Tibial artery (tissue), 4 donors: ENCODE measurements at regions not wholly inside any gene's neighbourhood (a gene's known extent, or its start where the extent isn't known, plus 50 kb on each side); places are given as distances from the start of the nearest gene placed in this dataset.

Experiments
- DNase-seq, 2 donors: peaks; one replicate each; pipeline ENCODE4 v3.0.0-alpha.2; 2019
- H3K27ac ChIP-seq, 2 donors: fragments of 200-600 bp; sonication (generic) in 1 of 2; 1 replicate in 1 of 2; 2 replicates in 1 of 2; pipeline ENCODE4 v1.5.1; 2018 to 2019; ENCODE audit warnings: mild to moderate bottlenecking in 1 of 2
- H3K27me3 ChIP-seq, 2 donors: fragments of 200-600 bp; sonication (generic) in 1 of 2; one replicate each; pipeline versions ENCODE4 v1.5.1 to v1.6.0; 2016 to 2019
- H3K36me3 ChIP-seq, 3 donors: fragments of 200-600 bp; sonication (generic) in 2 of 3; one replicate each; pipeline ENCODE4 v1.5.1; 2016 to 2019; ENCODE audit warnings: mild to moderate bottlenecking in 2 of 3
- H3K4me1 ChIP-seq, 4 donors: fragments of 200-600 bp; sonication (generic) in 2 of 4; 1 replicate in 3 of 4; 2 replicates in 1 of 4; pipeline ENCODE4 v1.5.1; 2016 to 2019
- H3K4me3 ChIP-seq, 2 donors: fragments of 200-600 bp; sonication (generic) in 1 of 2; 1 replicate in 1 of 2; 2 replicates in 1 of 2; pipeline ENCODE4 v1.5.1; 2018 to 2019; ENCODE audit warnings: mild to moderate bottlenecking in 2 of 2
- H3K9me3 ChIP-seq, 3 donors: fragments of 200-600 bp; sonication (generic) in 1 of 3; one replicate each; pipeline ENCODE4 v1.5.1; 2016 to 2019
- intact Hi-C: fragments of 100-400 bp; cut with DNase I; formaldehyde crosslinking; loops from one replicate; pipeline ENCODE4 v1.15.0; 2023; ENCODE audit warnings: low total_unique reads
- TF ChIP-seq, protein P1 (sequence below), 2 experiments: fragments of 200-600 bp in 1 of 2; fragments of 450-650 bp in 1 of 2; IDR thresholded peaks; one replicate each; pipeline ENCODE4 v1.5.1; 2017 to 2019; ENCODE audit warnings: antibody characterized with exemption in 2 of 2, mild to moderate bottlenecking in 1 of 2, moderate library complexity in 1 of 2

DNA sequence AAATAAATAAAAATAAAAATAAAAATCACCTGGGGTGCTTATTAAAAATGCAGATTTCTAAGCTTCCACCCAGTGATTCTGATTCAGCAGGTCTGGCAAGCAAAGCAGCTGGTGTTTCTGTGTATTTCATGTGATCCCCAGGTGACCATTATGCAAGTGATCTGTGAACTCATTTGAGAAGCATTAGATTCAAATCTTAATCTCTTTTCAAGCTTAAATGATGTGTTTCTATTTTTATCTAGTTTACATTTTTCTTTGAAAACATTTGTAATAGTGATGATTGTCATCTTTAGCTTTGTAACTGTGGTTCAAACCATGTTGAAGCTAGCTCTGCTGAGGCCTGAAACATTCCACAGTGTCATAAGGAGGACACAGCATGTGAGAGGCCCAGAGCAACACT is 804.8 kb upstream of the ZNF608 start:
- Histone ChIP-seq H3K4me1 (peaks cover 0 to 15% (median 2%) of the 10 kb centered on the region in 4 donors), H3K36me3 (no peaks in the 10 kb centered on the region), H3K27me3 (no peaks in the 10 kb centered on the region), H3K27ac (no peak overlapping the region), H3K4me3 (no peak overlapping the region), H3K9me3 (no peaks in the 10 kb centered on the region)
- DNase-seq, result no peak
- intact Hi-C loops, result no loop called here
- TF ChIP-seq, protein P1, sequence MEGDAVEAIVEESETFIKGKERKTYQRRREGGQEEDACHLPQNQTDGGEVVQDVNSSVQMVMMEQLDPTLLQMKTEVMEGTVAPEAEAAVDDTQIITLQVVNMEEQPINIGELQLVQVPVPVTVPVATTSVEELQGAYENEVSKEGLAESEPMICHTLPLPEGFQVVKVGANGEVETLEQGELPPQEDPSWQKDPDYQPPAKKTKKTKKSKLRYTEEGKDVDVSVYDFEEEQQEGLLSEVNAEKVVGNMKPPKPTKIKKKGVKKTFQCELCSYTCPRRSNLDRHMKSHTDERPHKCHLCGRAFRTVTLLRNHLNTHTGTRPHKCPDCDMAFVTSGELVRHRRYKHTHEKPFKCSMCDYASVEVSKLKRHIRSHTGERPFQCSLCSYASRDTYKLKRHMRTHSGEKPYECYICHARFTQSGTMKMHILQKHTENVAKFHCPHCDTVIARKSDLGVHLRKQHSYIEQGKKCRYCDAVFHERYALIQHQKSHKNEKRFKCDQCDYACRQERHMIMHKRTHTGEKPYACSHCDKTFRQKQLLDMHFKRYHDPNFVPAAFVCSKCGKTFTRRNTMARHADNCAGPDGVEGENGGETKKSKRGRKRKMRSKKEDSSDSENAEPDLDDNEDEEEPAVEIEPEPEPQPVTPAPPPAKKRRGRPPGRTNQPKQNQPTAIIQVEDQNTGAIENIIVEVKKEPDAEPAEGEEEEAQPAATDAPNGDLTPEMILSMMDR (IDR thresholded peaks at IDR 0.05), result no peak

- TF ChIP-seq, protein P1 (IDR thresholded peaks at IDR 0.05), result no peak
- peaks cover 0 to 15% (median 2%) of the 10 kb centered on the region in 4 donors for H3K4me1 ChIP-seq
- H3K4me3 ChIP-seq, result no peak overlapping the region
- no peak for DNase-seq
- no peak overlapping the region for H3K27ac ChIP-seq
- no peaks in the 10 kb centered on the region for H3K9me3 ChIP-seq
- H3K36me3 ChIP-seq, result no peaks in the 10 kb centered on the region
- H3K27me3 ChIP-seq, result no peaks in the 10 kb centered on the region
- intact Hi-C loops, result no loop called here
Measured at GRCh38 chr5:125551797-125552196, 805.4 kb upstream of the ZNF608 start.

DNA sequence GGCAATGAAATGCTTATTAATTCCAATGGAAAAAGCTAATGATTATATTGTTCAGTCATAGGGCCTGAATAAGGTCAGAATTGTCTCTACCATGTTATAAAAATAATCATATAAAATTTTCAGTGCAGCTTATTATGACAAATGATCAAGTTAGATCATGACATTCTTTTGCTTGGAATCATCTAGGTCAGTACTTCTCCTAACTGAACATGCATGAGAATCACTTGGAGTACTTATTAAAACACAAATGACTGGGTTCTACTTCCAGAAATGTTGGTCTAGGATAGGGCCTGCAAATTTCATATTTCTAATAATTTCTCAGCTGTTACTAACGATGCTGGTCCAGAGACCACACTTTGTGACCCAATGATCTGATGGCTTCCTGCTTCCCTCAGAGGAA is 806.0 kb upstream of the ZNF608 start:
- Histone ChIP-seq H3K27ac (no peak overlapping the region), H3K9me3 (no peaks in the 10 kb centered on the region), H3K4me1 (peaks cover 0 to 15% (median 2%) of the 10 kb centered on the region in 4 donors), H3K4me3 (no peak overlapping the region), H3K27me3 (no peaks in the 10 kb centered on the region), H3K36me3 (no peaks in the 10 kb centered on the region)
- no peak for DNase-seq
- TF ChIP-seq, protein P1 (IDR thresholded peaks at IDR 0.05), result no peak
- intact Hi-C loops, result no loop called here

DNA sequence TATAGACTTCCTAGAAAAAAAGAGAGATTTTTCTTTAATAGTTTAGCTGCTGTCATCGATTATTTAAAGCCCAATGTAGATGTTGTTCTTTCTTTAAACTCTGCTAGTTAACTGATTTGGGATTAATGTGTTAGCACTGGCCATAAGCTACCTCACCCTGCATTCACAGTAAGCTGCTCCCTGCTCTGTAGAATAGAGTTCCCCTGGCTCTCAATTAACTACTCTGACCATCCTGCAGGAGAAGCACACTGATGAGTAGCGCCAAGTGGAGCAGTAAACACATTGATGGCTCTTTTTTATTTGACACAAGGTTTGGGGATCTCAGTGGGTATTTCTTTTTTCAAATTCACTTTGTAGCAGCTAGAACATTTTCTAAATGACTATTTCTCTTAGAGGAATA is 807.9 kb upstream of the ZNF608 start:
- Histone ChIP-seq H3K4me3 (no peak overlapping the region), H3K36me3 (no peaks in the 10 kb centered on the region), H3K27ac (no peak overlapping the region), H3K9me3 (no peaks in the 10 kb centered on the region), H3K4me1 (peaks cover 0 to 20% (median 4%) of the 10 kb centered on the region in 4 donors), H3K27me3 (no peaks in the 10 kb centered on the region)
- no peak for DNase-seq
- intact Hi-C loops, result no loop called here
- TF ChIP-seq, protein P1 (IDR thresholded peaks at IDR 0.05), result no peak

GRCh38 chr5:125555591-125555990 is 809.2 kb upstream of the ZNF608 start:
- no peak overlapping the region for H3K27ac ChIP-seq
- H3K27me3 ChIP-seq, result no peaks in the 10 kb centered on the region
- DNase-seq, result no peak
- H3K4me3 ChIP-seq, result no peak overlapping the region
- intact Hi-C loops, result no loop called here
- TF ChIP-seq, protein P1 (IDR thresholded peaks at IDR 0.05), result no peak
- no peaks in the 10 kb centered on the region for H3K36me3 ChIP-seq
- peaks cover 0 to 8% (median 5%) of the 10 kb centered on the region in 4 donors for H3K4me1 ChIP-seq
- no peaks in the 10 kb centered on the region for H3K9me3 ChIP-seq

DNA sequence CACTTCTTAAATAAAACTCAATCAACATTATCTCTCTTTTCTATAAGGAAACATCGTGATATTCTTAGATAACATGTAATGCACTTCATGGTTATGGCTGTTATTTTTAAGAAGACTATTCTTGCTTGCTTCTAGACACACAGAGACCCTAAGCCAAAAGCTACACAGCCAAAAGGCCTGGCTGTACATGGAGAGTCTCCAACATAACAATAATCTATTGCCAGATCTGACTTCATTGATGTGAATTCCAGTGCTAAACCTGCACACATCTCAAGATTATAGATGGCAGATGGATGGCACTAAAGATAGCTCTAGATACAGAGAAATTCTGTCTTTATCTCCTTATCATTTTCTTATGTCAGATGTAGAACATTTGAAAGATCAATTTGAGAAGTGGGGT is 811.6 kb upstream of the ZNF608 start:
- no peak overlapping the region for H3K4me3 ChIP-seq

More for the DNA sequence above, 811.6 kb upstream of the ZNF608 start:
- TF ChIP-seq, protein P1 (IDR thresholded peaks at IDR 0.05), result no peak
- Histone ChIP-seq H3K27ac (no peak overlapping the region), H3K4me1 (peaks cover 0 to 8% (median 5%) of the 10 kb centered on the region in 4 donors), H3K27me3 (no peaks in the 10 kb centered on the region), H3K9me3 (no peaks in the 10 kb centered on the region), H3K36me3 (no peaks in the 10 kb centered on the region)
- no peak for DNase-seq
- intact Hi-C loops, result no loop called here
